MM.1S (cell line): ENCODE measurements at regions not wholly inside any gene's neighbourhood (a gene's known extent, or its start where the extent isn't known, plus 50 kb on each side); places are given as distances from the start of the nearest gene placed in this dataset.

Source experiments
- DNase-seq: peaks from one replicate; pipeline ENCODE4 v3.0.0-alpha.2; 2015
- H2AFZ ChIP-seq: fragments of 300-600 bp; sonication (generic); 2 replicates; pipeline ENCODE4 v1.6.0; 2016; ENCODE audit warnings: antibody characterized with exemption, low read length
- H3F3A ChIP-seq: fragments of 300-600 bp; sonication (generic); 2 replicates; pipeline ENCODE4 v1.6.1; 2016; ENCODE audit warnings: mild to moderate bottlenecking, antibody characterized with exemption, low read length, moderate library complexity, mixed read lengths; ENCODE audit not compliant: insufficient read depth
- H3K27ac ChIP-seq: fragments of 300-600 bp; sonication (generic); 2 replicates; pipeline ENCODE4 v1.5.1; 2016; ENCODE audit warnings: mild to moderate bottlenecking, low read length
- H3K27me3 ChIP-seq: fragments of 300-600 bp; sonication (generic); replicated peaks from 2 replicates; pipeline ENCODE4 v1.6.0; 2016; ENCODE audit warnings: low read length; ENCODE audit not compliant: insufficient read depth
- H3K36me3 ChIP-seq: fragments of 300-600 bp; sonication (generic); replicated peaks from 2 replicates; pipeline ENCODE4 v1.6.1; 2016; ENCODE audit warnings: mild to moderate bottlenecking, low read length, mixed read lengths; ENCODE audit not compliant: insufficient read depth
- H3K4me1 ChIP-seq: fragments of 300-600 bp; sonication (generic); 2 replicates; pipeline ENCODE4 v1.6.1; 2016; ENCODE audit warnings: low read length, mixed read lengths
- H3K4me2 ChIP-seq: fragments of 300-600 bp; sonication (generic); 2 replicates; pipeline ENCODE4 v1.6.0; 2016; ENCODE audit warnings: low read depth, low read length
- H3K4me3 ChIP-seq: fragments of 300-600 bp; sonication (generic); 2 replicates; pipeline ENCODE4 v1.5.1; 2016; ENCODE audit warnings: low read length, mixed read lengths
- H3K79me2 ChIP-seq: fragments of 300-600 bp; sonication (generic); 2 replicates; pipeline ENCODE4 v1.6.1; 2016; ENCODE audit warnings: mixed run types, low read length, mixed read lengths
- H3K9ac ChIP-seq: fragments of 300-600 bp; sonication (generic); 2 replicates; pipeline ENCODE4 v1.6.1; 2016; ENCODE audit warnings: low read length, mixed read lengths
- H3K9me2 ChIP-seq: fragments of 300-600 bp; sonication (generic); replicated peaks from 2 replicates; pipeline ENCODE4 v1.6.1; 2016; ENCODE audit warnings: mild to moderate bottlenecking, low read length, mixed read lengths; ENCODE audit not compliant: insufficient read depth
- H3K9me3 ChIP-seq: fragments of 300-600 bp; sonication (generic); replicated peaks from 2 replicates; pipeline ENCODE4 v1.6.1; 2016; ENCODE audit warnings: mild to moderate bottlenecking, low read length, mixed read lengths; ENCODE audit not compliant: insufficient read depth
- H4K20me1 ChIP-seq: fragments of 300-600 bp; sonication (generic); 2 replicates; pipeline ENCODE4 v1.6.1; 2016; ENCODE audit warnings: mild to moderate bottlenecking, low read length, moderate library complexity, mixed read lengths; ENCODE audit not compliant: insufficient read depth
- CTCF ChIP-seq: fragments of 300-600 bp; sonication (generic); IDR thresholded peaks from 2 replicates; pipeline ENCODE4 v1.5.1; 2016; ENCODE audit warnings: antibody characterized with exemption, low read length, mixed read lengths
- EZH2 ChIP-seq: fragments of 300-600 bp; sonication (generic); optimal IDR thresholded peaks from 2 replicates; pipeline ENCODE3; 2017; ENCODE audit warnings: low read depth, mild to moderate bottlenecking, antibody characterized with exemption, low read length, mixed read lengths
- EZH2phosphoT487 ChIP-seq: fragments of 300-600 bp; sonication (generic); IDR thresholded peaks from 2 replicates; pipeline ENCODE4 v1.6.1; 2018; ENCODE audit warnings: antibody characterized with exemption, low read length

GRCh38 chr12:46472144-46472705 lies 99.7 kb upstream of the SLC38A2 start:
- Histone ChIP-seq H4K20me1 (no peaks in the 10 kb centered on the region), H3K4me2 (no peak overlapping the region), H3K27ac (no peak overlapping the region), H3K79me2 (no peaks in the 10 kb centered on the region), H3K4me3 (no peak overlapping the region), H2AFZ (no peak overlapping the region), H3K9me3 (no peaks in the 10 kb centered on the region), H3K36me3 (no peaks in the 10 kb centered on the region), H3K9me2 (no peaks in the 10 kb centered on the region), H3K27me3 (no peaks in the 10 kb centered on the region), H3K9ac (no peak overlapping the region), H3F3A (no peaks in the 10 kb centered on the region), H3K4me1 (peaks cover 14% of the 10 kb centered on the region)
- DNase-seq = no peak
- no peak for TF ChIP-seq EZH2
- TF ChIP-seq CTCF = no peak
- no peak for TF ChIP-seq EZH2phosphoT487

GRCh38 chr12:46471404-46471803 lies 98.8 kb upstream of the SLC38A2 start:
- no peak overlapping the region for H3K4me2 ChIP-seq
- H3F3A ChIP-seq = no peaks in the 10 kb centered on the region
- no peaks in the 10 kb centered on the region for H3K79me2 ChIP-seq
- H3K27me3 ChIP-seq = no peaks in the 10 kb centered on the region
- H3K9ac ChIP-seq = no peak overlapping the region
- H2AFZ ChIP-seq = no peak overlapping the region
- no peaks in the 10 kb centered on the region for H4K20me1 ChIP-seq
- H3K9me2 ChIP-seq = no peaks in the 10 kb centered on the region
- TF ChIP-seq EZH2phosphoT487 (no peak), CTCF (no peak), EZH2 (no peak)
- no peak overlapping the region for H3K27ac ChIP-seq
- H3K36me3 ChIP-seq = no peaks in the 10 kb centered on the region
- H3K9me3 ChIP-seq = no peaks in the 10 kb centered on the region
- peaks cover 12% of the 10 kb centered on the region for H3K4me1 ChIP-seq
- DNase-seq = no peak
- H3K4me3 ChIP-seq = no peak overlapping the region

DNA sequence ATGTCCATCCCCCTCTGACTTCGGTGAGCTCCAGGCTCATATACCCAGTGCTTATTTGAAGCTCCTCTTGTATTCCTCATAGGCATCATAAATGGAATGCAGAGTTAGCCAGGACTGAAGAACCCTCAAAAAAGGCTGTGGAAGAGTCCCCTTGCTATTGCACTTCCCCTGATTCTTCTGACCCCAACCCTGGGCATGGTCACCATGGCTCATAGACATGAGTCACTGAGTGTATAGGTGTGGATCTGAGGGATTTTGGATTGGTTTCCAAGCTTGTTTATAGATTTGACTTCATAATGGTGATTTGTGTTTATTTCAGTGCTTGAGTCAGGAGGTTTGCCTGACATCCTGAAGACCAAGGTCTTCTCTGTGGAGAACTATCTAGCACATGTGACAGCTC lies 98.4 kb upstream of the SLC38A2 start:
- no peak overlapping the region for H3K4me2 ChIP-seq
- DNase-seq = no peak

More for the DNA sequence above, 98.4 kb upstream of the SLC38A2 start:
- Histone ChIP-seq H3K4me3 (no peak overlapping the region), H3K4me1 (peaks cover 9% of the 10 kb centered on the region), H3K9ac (no peak overlapping the region), H3K27me3 (no peaks in the 10 kb centered on the region), H3K9me2 (no peaks in the 10 kb centered on the region), H3F3A (no peaks in the 10 kb centered on the region), H3K79me2 (no peaks in the 10 kb centered on the region), H3K9me3 (no peaks in the 10 kb centered on the region), H4K20me1 (no peaks in the 10 kb centered on the region), H3K27ac (no peak overlapping the region), H3K36me3 (no peaks in the 10 kb centered on the region), H2AFZ (no peak overlapping the region)
- TF ChIP-seq EZH2 = no peak
- no peak for TF ChIP-seq CTCF
- no peak for TF ChIP-seq EZH2phosphoT487
